ENCODE measurements at regions not wholly inside any gene's neighbourhood (a gene's known extent, or its start where the extent isn't known, plus 50 kb on each side); places are given as distances from the start of the nearest gene placed in this dataset.
"Not testable (repeated sequence)": the region's sequence is repeated elsewhere in the genome, so short reads cannot be mapped to it uniquely, and the experiment has no call there.

GRCh38 chr14:55807881-55808379 lies 227.9 kb downstream of the KTN1 start:
- no peak for DNase-seq

- no peak for DNase-seq
These were observed 233.6 kb downstream of the KTN1 start for GRCh38 chr14:55813630-55814029.

- no peak for DNase-seq
These were observed 234.1 kb downstream of the KTN1 start for GRCh38 chr14:55814064-55814463.

GRCh38 chr14:55814873-55815272 lies 234.9 kb downstream of the KTN1 start:
- DNase-seq: peak in 1 of 2 donors; percentile 72

- no peak for DNase-seq
These were observed 236.2 kb downstream of the KTN1 start for GRCh38 chr14:55816225-55816624.

- DNase-seq: peak in 1 of 2 donors; percentile 14
These were observed 239.8 kb downstream of the KTN1 start for GRCh38 chr14:55819610-55820304.

GRCh38 chr14:55822906-55823305 lies 242.9 kb downstream of the KTN1 start:
- no peak for DNase-seq

GRCh38 chr14:55832122-55832911 lies 252.3 kb downstream of the KTN1 start:
- no peak for DNase-seq

GRCh38 chr14:55832974-55833373 lies 253.0 kb downstream of the KTN1 start:
- no peak for DNase-seq

- no peak for DNase-seq
These were observed 254.4 kb downstream of the KTN1 start for GRCh38 chr14:55834390-55834789.

- DNase-seq: no peak
These were observed 256.0 kb downstream of the KTN1 start for GRCh38 chr14:55835985-55836384.

- DNase-seq: no peak
These were observed 257.5 kb downstream of the KTN1 start for GRCh38 chr14:55837467-55837866.

GRCh38 chr14:55838529-55839052 lies 258.6 kb downstream of the KTN1 start:
- DNase-seq: no peak

- not testable (repeated sequence) for DNase-seq
These were observed 259.4 kb downstream of the KTN1 start for GRCh38 chr14:55839301-55839947.

GRCh38 chr14:55840821-55841220 lies 260.8 kb downstream of the KTN1 start:
- DNase-seq: no peak

- no peak for DNase-seq
These were observed 261.6 kb downstream of the KTN1 start for GRCh38 chr14:55841625-55842024.

GRCh38 chr14:55843718-55844403 lies 263.9 kb downstream of the KTN1 start:
- no peak for DNase-seq

- DNase-seq: no peak
These were observed 266.2 kb downstream of the KTN1 start for GRCh38 chr14:55845963-55846825.

- DNase-seq: no peak
These were observed 266.9 kb downstream of the KTN1 start for GRCh38 chr14:55846826-55847446.

GRCh38 chr14:55847766-55848165 lies 267.8 kb downstream of the KTN1 start:
- DNase-seq: no peak

GRCh38 chr14:55848964-55849363 lies 269.0 kb downstream of the KTN1 start:
- DNase-seq: no peak

All from bone marrow (tissue), 2 donors.